Activated T-cell treated with anti-CD3 and anti-CD28 coated beads for 24 hours (primary cell): ENCODE measurements at regions not wholly inside any gene's neighbourhood (a gene's known extent, or its start where the extent isn't known, plus 50 kb on each side); places are given as distances from the start of the nearest gene placed in this dataset.
"Not testable (repeated sequence)": the region's sequence is repeated elsewhere in the genome, so short reads cannot be mapped to it uniquely, and the experiment has no call there.

Experiments
- DNase-seq: peaks from one replicate; pipeline ENCODE4 v3.0.0-alpha.2; 2020; ENCODE audit warnings: low read depth

DNA sequence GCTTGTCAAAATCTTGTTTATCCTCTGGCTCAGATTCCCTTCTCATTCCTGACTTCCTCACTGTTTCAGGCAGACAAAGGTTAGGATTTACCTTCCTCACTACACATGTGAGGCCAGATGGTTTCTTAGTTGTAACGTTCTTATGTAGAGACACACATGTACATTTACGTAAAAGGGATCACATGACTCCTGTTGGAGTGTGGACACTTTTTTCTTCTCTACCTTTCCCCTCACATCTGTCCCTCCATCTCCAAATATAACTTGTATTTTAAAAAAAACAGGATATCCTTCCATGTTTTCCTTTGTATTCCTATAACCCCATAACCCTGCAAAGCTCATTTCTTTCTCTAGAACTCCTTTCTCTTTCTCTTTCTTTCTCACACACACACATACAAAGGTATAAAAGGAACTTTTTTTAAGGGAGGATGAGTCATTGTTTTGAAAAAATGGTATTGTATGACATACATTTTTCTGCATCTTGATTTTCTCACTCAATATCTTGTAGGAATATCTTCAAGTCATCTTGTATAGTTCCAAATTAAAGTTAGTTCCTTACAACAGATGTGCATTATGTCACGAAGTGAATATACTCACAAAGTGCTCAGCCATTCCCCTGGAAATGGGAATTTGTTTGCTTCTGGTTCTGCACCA is 78.2 kb upstream of the SULF2 start:
- DNase-seq, result no peak

GRCh38 chr20:47862574-47863240 is 77.4 kb upstream of the SULF2 start:
- DNase-seq, result no peak

GRCh38 chr20:47861116-47861515 is 75.8 kb upstream of the SULF2 start:
- DNase-seq, result no peak

GRCh38 chr20:47860049-47860830 is 75.0 kb upstream of the SULF2 start:
- DNase-seq, result no peak

DNA sequence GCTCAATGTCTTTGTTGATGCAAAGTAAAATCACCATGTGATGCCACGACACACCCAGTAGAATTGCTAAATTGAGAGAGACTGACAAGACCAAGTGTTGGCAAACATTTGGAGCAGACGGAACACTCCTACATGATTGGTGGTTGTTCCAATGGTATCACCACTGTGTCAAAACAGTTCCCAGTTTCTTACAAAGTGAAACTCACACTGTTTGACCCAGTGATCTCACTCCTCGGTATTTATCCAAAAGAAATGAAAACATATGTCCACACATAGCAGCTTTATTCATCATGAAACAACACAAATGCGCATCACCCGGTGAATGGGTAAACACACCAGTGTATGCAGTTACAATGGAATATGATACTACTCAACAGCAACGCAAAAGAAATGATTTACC is 74.0 kb upstream of the SULF2 start:
- no peak for DNase-seq

DNA sequence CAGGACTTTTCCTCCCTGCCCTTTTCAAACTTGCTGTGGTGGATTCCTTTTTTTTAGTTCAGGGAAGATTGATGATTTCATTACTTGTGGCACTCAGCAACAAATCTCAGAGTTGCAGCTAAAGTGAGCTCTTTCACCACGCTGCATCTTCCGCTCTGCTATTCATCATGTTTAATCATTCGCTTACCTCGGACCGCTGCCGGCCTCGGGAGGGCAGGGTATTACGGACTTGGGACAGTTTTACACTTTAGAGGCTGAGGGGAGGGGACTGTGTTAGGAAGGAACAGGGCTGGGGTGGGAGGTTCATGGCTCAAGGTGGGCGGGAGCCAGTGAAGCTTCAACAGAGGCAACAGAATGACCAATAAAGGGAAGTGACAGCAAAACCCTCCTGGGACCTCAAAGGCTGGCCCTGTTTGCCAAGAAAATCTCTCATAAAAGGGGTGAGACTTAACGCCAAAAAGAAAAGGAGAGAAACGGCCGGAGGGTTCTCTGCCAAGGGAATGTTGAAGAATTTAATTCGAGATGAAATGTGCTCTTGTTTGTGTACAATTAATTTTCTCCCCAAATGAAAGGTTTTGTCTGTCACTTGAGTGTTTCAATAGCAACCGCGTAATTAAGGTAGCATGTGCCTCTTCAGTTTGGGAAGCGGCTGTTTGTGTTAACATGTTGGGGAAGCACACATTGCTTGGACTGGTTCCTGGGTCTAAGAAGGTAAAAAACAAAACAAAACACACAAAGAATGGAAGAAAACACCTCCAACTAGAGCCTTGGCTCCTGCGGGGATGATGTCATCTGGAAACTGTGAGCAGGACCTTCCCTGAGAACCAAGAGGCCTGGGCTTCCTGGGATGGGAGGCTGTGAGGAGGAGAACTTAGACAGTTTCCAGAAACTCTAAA is 72.5 kb upstream of the SULF2 start:
- DNase-seq, result no peak

GRCh38 chr20:47857187-47857568 is 71.9 kb upstream of the SULF2 start:
- no peak for DNase-seq

- DNase-seq, result no peak
These were observed 70.5 kb upstream of the SULF2 start for GRCh38 chr20:47855799-47856198.

- no peak for DNase-seq
These were observed 69.5 kb upstream of the SULF2 start for GRCh38 chr20:47854687-47855212.

- no peak for DNase-seq
These were observed 66.5 kb upstream of the SULF2 start for GRCh38 chr20:47851774-47852173.

GRCh38 chr20:47850146-47850545 is 64.9 kb upstream of the SULF2 start:
- no peak for DNase-seq

DNA sequence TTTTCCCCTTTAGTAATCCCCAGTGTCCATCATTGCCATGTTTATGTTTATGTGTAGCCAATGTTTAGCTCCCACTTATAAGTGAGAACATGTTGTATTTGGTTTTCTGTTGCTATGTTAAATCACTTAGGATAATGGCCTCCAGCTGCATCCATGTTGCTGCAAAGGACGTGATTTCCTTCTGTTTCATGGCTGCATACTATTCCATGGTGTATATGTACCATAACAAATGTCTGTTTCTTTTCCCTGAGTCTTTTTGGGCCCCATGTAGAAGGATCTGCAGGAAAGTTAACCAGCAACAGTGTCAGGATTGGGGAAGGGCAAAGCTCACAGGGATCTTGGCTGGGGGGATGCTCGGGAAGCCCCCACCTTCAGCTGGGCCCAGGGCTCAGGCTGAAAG is 64.3 kb upstream of the SULF2 start:
- DNase-seq, result no peak

DNA sequence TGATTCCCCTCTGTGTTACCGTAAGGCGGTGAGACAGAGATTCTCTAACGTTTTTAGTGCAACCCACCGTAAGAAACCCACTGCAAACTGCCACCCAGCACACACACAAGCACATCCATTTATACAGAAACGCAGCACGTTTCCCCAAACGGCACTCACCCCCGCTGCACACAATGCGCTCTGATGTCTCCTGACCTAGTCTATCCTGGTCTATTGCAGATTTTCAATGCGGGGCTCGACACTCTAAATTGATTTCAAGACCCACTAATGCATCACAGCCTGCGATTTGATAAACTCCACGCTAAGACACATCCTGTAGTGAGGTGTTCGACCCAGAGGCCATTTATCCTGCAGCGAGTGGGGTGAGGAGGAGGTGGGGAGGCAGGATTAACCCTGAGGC is 63.7 kb upstream of the SULF2 start:
- DNase-seq, result no peak

DNA sequence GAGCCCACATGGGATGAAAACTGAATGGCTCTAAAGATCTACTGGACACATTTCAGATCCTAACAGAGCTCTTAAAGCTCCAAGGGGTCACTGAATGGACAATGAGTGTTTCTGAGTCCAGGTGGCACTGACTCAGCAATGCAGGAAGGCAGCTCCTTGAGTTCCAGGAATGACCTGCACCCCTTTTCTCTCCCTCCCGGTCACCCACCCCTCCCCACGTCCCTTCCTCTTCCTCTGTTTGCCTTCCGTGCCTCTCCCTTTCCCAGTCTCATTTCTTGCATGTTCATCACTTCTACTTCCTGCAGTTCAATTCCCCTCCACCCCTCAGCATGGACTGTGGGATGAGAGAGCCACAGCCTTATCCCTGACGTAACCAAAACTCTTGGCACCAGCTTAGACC is 63.3 kb upstream of the SULF2 start:
- DNase-seq, result not testable (repeated sequence)

- no peak for DNase-seq
These were observed 62.7 kb upstream of the SULF2 start for GRCh38 chr20:47847884-47848485.

DNA sequence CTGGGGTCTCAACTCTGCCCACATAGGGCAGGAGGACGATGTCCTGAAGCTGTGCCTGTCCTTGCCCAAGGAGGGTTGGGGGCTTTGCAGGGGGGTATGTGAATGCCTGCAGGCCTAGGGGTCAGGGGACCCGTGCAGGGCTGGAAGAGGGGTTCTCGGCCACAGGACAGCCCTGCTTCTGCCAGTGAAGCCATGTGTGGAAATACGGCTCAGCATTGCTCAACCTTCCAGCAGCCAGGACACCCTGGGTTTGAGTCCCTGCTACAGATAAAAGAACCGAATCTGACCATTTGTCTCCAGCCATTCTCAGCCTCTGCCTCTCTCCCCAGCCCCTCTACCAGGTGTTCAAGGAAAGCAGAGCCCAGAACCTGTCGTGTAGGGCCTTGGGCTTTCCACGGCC is 61.9 kb upstream of the SULF2 start:
- not testable (repeated sequence) for DNase-seq

- not testable (repeated sequence) for DNase-seq
These were observed 61.4 kb upstream of the SULF2 start for GRCh38 chr20:47846651-47847050.

DNA sequence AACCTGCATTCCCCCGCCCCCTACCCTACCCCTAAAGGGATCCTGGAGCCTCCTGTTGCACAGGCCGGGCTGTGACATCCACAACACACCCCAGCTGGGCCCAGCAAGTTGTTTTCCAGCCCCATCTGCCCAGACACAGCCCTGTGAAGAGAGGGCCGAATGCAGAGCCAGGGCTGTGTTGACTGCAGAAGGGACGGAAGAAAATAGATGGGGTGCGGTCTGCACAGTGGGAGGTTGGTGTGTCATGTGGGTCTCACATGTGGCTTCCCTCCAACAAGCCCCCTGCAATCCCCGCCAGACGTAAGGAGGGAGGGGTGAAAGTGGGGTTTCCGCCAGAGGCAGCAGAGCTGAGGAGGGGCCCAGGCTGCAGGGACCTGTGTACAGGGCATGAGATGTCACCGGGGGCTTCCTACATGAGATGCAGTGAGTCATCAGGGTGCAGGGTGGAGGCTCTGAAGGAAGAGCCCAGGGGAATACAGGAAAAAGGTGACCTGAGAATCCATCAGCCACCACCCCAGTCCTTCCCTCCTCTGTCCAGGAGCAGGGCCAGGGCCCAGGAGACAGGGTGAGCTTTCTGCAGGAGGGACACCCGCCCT is 60.2 kb upstream of the SULF2 start:
- DNase-seq, result not testable (repeated sequence)

- DNase-seq, result not testable (repeated sequence)
These were observed 59.3 kb upstream of the SULF2 start for GRCh38 chr20:47844568-47844906.

DNA sequence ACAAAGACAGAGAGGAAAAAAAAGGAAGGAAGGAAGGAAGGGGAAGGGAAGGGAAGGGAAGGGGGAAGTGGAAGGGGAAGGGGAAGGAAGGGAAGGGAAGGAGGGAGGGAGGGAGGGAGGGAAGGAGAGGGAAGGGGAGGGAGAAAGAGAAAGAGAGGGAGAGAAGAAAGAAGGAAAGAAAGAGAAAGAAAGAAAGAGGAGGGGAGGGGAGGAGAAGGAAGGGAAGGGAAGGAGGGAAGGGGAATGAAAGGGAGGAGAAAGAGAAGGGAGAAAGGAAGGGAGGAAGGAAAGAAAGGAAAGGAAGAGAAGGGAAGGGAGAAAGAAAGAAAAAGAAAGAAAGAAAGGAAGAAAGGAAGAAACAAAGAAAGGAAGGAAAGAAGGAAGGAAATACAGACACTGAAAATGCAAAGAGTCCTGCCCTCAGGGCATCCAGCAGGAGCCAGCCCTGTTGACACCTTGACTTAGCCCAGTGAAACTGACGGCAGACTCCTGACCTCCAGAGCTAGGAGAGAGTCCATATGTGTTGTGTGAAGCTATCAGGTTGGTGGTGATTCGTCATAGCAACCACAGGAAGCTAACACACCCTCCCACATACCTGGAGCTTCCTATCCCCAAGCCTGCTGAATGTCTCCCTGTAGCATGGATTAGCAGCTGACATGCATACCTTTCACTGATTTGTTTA is 58.7 kb upstream of the SULF2 start:
- no peak for DNase-seq

- not testable (repeated sequence) for DNase-seq
These were observed 57.7 kb upstream of the SULF2 start for GRCh38 chr20:47842950-47843349.
